Uterus (tissue), 3 donors: ENCODE measurements at regions not wholly inside any gene's neighbourhood (a gene's known extent, or its start where the extent isn't known, plus 50 kb on each side); places are given as distances from the start of the nearest gene placed in this dataset.

Source experiments
- DNase-seq, 2 donors: peaks; one replicate each; pipeline ENCODE4 v3.0.0-alpha.2; 2019 to 2020
- H3K27ac ChIP-seq, 2 donors: fragments of 200-600 bp; sonication (generic); 1 replicate in 1 of 2; 2 replicates in 1 of 2; pipeline ENCODE4 v1.5.1; 2016 to 2018
- H3K27me3 ChIP-seq, 2 donors: fragments of 200-600 bp; sonication (generic); one replicate each; pipeline ENCODE4 v1.5.1; 2018 to 2019; ENCODE audit warnings: control low read depth in 1 of 2
- H3K36me3 ChIP-seq, 2 donors: fragments of 200-600 bp; sonication (generic); one replicate each; pipeline ENCODE4 v1.5.1; 2019; ENCODE audit warnings: control low read depth in 1 of 2
- H3K4me1 ChIP-seq, 2 donors: fragments of 200-600 bp; sonication (generic); one replicate each; pipeline ENCODE4 v1.5.1; 2018 to 2019; ENCODE audit warnings: control low read depth in 1 of 2
- H3K4me3 ChIP-seq, 2 donors: fragments of 200-600 bp; sonication (generic); 1 replicate in 1 of 2; 2 replicates in 1 of 2; pipeline ENCODE4 v1.5.1; 2018 to 2019; ENCODE audit warnings: mild to moderate bottlenecking in 1 of 2
- H3K9me3 ChIP-seq, 2 donors: fragments of 200-600 bp; sonication (generic); one replicate each; pipeline ENCODE4 v1.5.1; 2019; ENCODE audit warnings: control low read depth in 1 of 2
- CTCF ChIP-seq, 4 experiments: fragments of 200-600 bp in 2 of 4; fragments of 450-650 bp in 2 of 4; sonication (generic) in 2 of 4; IDR thresholded peaks; one replicate each; pipeline ENCODE4 v1.5.1; 2016 to 2019; ENCODE audit warnings: antibody characterized with exemption in 4 of 4, mild to moderate bottlenecking in 2 of 4, moderate library complexity in 1 of 4
- POLR2A ChIP-seq, 2 donors: fragments of 450-650 bp; IDR thresholded peaks; one replicate each; pipeline ENCODE4 v1.6.1; 2016; ENCODE audit warnings: antibody characterized with exemption in 2 of 2, mild to moderate bottlenecking in 1 of 2, moderate library complexity in 1 of 2
- intact Hi-C: fragments of 100-400 bp; cut with DNase I; formaldehyde crosslinking; loops from one replicate; pipeline ENCODE4 v1.15.1; 2023; ENCODE audit warnings: low total_unique reads
- donor health status: DM: yes; HTN: yes; CAD: no.

GRCh38 chr3:35927441-35927840 is 288.1 kb downstream of the ARPP21 start:
- intact Hi-C loops = no loop called here
- H3K4me1 ChIP-seq = no peaks in the 10 kb centered on the region
- TF ChIP-seq POLR2A (IDR thresholded peaks at IDR 0.05) (no peak), CTCF (IDR thresholded peaks at IDR 0.05) (no peak)

GRCh38 chr3:35929158-35929557 is 289.8 kb downstream of the ARPP21 start:
- Histone ChIP-seq H3K9me3 (no peaks in the 10 kb centered on the region), H3K36me3 (no peaks in the 10 kb centered on the region), H3K4me3 (no peak overlapping the region), H3K27ac (no peak overlapping the region), H3K4me1 (no peaks in the 10 kb centered on the region), H3K27me3 (no peaks in the 10 kb centered on the region)
- TF ChIP-seq CTCF (IDR thresholded peaks at IDR 0.05) (no peak), POLR2A (IDR thresholded peaks at IDR 0.05) (no peak)
- intact Hi-C loops = no loop called here
- DNase-seq = no peak

More at GRCh38 chr3:35927441-35927840, 288.1 kb downstream of the ARPP21 start:
- no peak for DNase-seq
- no peaks in the 10 kb centered on the region for H3K36me3 ChIP-seq
- no peaks in the 10 kb centered on the region for H3K27me3 ChIP-seq
- no peak overlapping the region for H3K27ac ChIP-seq
- H3K4me3 ChIP-seq = no peak overlapping the region
- H3K9me3 ChIP-seq = no peaks in the 10 kb centered on the region

- Histone ChIP-seq H3K27me3 (no peaks in the 10 kb centered on the region), H3K36me3 (no peaks in the 10 kb centered on the region), H3K27ac (no peak overlapping the region), H3K4me1 (no peaks in the 10 kb centered on the region), H3K4me3 (no peak overlapping the region), H3K9me3 (no peaks in the 10 kb centered on the region)
- no peak for TF ChIP-seq CTCF (IDR thresholded peaks at IDR 0.05)
- no peak for TF ChIP-seq POLR2A (IDR thresholded peaks at IDR 0.05)
- intact Hi-C loops = no loop called here
- DNase-seq = no peak
Measured at GRCh38 chr3:35931867-35932266, 292.5 kb downstream of the ARPP21 start.

- Histone ChIP-seq H3K27ac (no peak overlapping the region), H3K36me3 (no peaks in the 10 kb centered on the region), H3K4me1 (no peaks in the 10 kb centered on the region), H3K9me3 (no peaks in the 10 kb centered on the region), H3K27me3 (no peaks in the 10 kb centered on the region), H3K4me3 (no peak overlapping the region)
- intact Hi-C loops = no loop called here
- no peak for TF ChIP-seq CTCF (IDR thresholded peaks at IDR 0.05)
- TF ChIP-seq POLR2A (IDR thresholded peaks at IDR 0.05) = no peak
- DNase-seq = no peak
Measured at GRCh38 chr3:35932995-35933394, 293.7 kb downstream of the ARPP21 start.

GRCh38 chr3:35936571-35936970 is 297.2 kb downstream of the ARPP21 start:
- no peaks in the 10 kb centered on the region for H3K4me1 ChIP-seq
- intact Hi-C loops = no loop called here
- H3K27me3 ChIP-seq = no peaks in the 10 kb centered on the region
- H3K36me3 ChIP-seq = no peaks in the 10 kb centered on the region
- no peak overlapping the region for H3K27ac ChIP-seq
- H3K4me3 ChIP-seq = no peak overlapping the region
- TF ChIP-seq POLR2A (IDR thresholded peaks at IDR 0.05) (no peak), CTCF (IDR thresholded peaks at IDR 0.05) (no peak)
- DNase-seq = no peak
- no peaks in the 10 kb centered on the region for H3K9me3 ChIP-seq
